NT2/D1 (cell line): ENCODE measurements at regions not wholly inside any gene's neighbourhood (a gene's known extent, or its start where the extent isn't known, plus 50 kb on each side); places are given as distances from the start of the nearest gene placed in this dataset.

Source experiments
- DNase-seq: peaks from one replicate; pipeline ENCODE4 v3.0.0-alpha.2; 2011; ENCODE audit warnings: low read depth, low spot score
- H3K27me3 ChIP-seq: 2 replicates; pipeline ENCODE4 v1.6.0; 2011; ENCODE audit warnings: mild to moderate bottlenecking; ENCODE audit not compliant: insufficient read length, insufficient read depth
- H3K36me3 ChIP-seq: 2 replicates; pipeline ENCODE4 v1.6.1; 2011; ENCODE audit warnings: mild to moderate bottlenecking, low read length, mixed read lengths; ENCODE audit not compliant: insufficient read depth, insufficient read length
- H3K4me1 ChIP-seq: 2 replicates; pipeline ENCODE4 v1.5.1; 2011; ENCODE audit not compliant: insufficient read depth, insufficient read length
- H3K4me3 ChIP-seq: 2 replicates; pipeline ENCODE4 v1.5.1; 2011; ENCODE audit warnings: low read depth; ENCODE audit not compliant: insufficient read length
- H3K9ac ChIP-seq: 2 replicates; pipeline ENCODE4 v1.6.0; 2011; ENCODE audit warnings: low read depth; ENCODE audit not compliant: insufficient read length
- H3K9me3 ChIP-seq: 2 replicates; pipeline ENCODE4 v1.5.1; 2011; ENCODE audit warnings: mild to moderate bottlenecking, low read length; ENCODE audit not compliant: insufficient read depth
- SUZ12 ChIP-seq: IDR thresholded peaks from 2 replicates; pipeline ENCODE4 v1.6.1; 2011; ENCODE audit not compliant: insufficient read length, insufficient read depth; ENCODE audit errors: extremely low read depth
- YY1 ChIP-seq: IDR thresholded peaks from 2 replicates; pipeline ENCODE4 v1.6.1; 2011; ENCODE audit not compliant: insufficient read length, insufficient read depth
- ZNF274 ChIP-seq: IDR thresholded peaks from 2 replicates; pipeline ENCODE4 v1.6.1; 2011; ENCODE audit warnings: mild to moderate bottlenecking, low read depth, low read length

- H3K36me3 ChIP-seq: no peaks in the 10 kb centered on the region
- DNase-seq: no peak
Observed at GRCh38 chr9:21657966-21658667, 144.3 kb upstream of the MTAP start.

GRCh38 chr9:21660976-21661375 lies 141.5 kb upstream of the MTAP start:
- H3K9ac ChIP-seq: no peak overlapping the region
- TF ChIP-seq SUZ12 (no peak), YY1 (no peak), ZNF274 (no peak)
- H3K27me3 ChIP-seq: no peaks in the 10 kb centered on the region
- no peak for DNase-seq
- no peaks in the 10 kb centered on the region for H3K36me3 ChIP-seq
- H3K4me3 ChIP-seq: no peak overlapping the region
- no peaks in the 10 kb centered on the region for H3K4me1 ChIP-seq
- H3K9me3 ChIP-seq: no peaks in the 10 kb centered on the region

More at GRCh38 chr9:21657966-21658667, 144.3 kb upstream of the MTAP start:
- TF ChIP-seq ZNF274: no peak
- TF ChIP-seq SUZ12: no peak
- no peak for TF ChIP-seq YY1
- no peak overlapping the region for H3K9ac ChIP-seq
- no peak overlapping the region for H3K4me3 ChIP-seq
- H3K4me1 ChIP-seq: no peaks in the 10 kb centered on the region
- H3K9me3 ChIP-seq: no peaks in the 10 kb centered on the region
- H3K27me3 ChIP-seq: no peaks in the 10 kb centered on the region

- Histone ChIP-seq H3K4me3 (no peak overlapping the region), H3K36me3 (no peaks in the 10 kb centered on the region), H3K27me3 (no peaks in the 10 kb centered on the region), H3K9me3 (no peaks in the 10 kb centered on the region), H3K4me1 (no peaks in the 10 kb centered on the region), H3K9ac (no peak overlapping the region)
- no peak for TF ChIP-seq SUZ12
- no peak for TF ChIP-seq YY1
- TF ChIP-seq ZNF274: no peak
- no peak for DNase-seq
Observed at GRCh38 chr9:21661626-21662025, 140.8 kb upstream of the MTAP start.

GRCh38 chr9:21668516-21668915 lies 133.9 kb upstream of the MTAP start:
- H3K4me3 ChIP-seq: no peak overlapping the region
- TF ChIP-seq YY1 (no peak), SUZ12 (no peak), ZNF274 (no peak)

GRCh38 chr9:21669701-21670100 lies 132.7 kb upstream of the MTAP start:
- H3K4me1 ChIP-seq: no peaks in the 10 kb centered on the region
- no peaks in the 10 kb centered on the region for H3K36me3 ChIP-seq
- TF ChIP-seq ZNF274: no peak
- no peak for TF ChIP-seq YY1
- TF ChIP-seq SUZ12: no peak
- no peaks in the 10 kb centered on the region for H3K9me3 ChIP-seq
- H3K9ac ChIP-seq: no peak overlapping the region
- no peaks in the 10 kb centered on the region for H3K27me3 ChIP-seq
- H3K4me3 ChIP-seq: no peak overlapping the region
- no peak for DNase-seq

More at GRCh38 chr9:21668516-21668915, 133.9 kb upstream of the MTAP start:
- no peaks in the 10 kb centered on the region for H3K4me1 ChIP-seq
- H3K9ac ChIP-seq: no peak overlapping the region
- DNase-seq: no peak
- H3K27me3 ChIP-seq: no peaks in the 10 kb centered on the region
- H3K9me3 ChIP-seq: no peaks in the 10 kb centered on the region
- no peaks in the 10 kb centered on the region for H3K36me3 ChIP-seq

- Histone ChIP-seq H3K27me3 (no peaks in the 10 kb centered on the region), H3K4me3 (no peak overlapping the region), H3K9ac (no peak overlapping the region), H3K9me3 (no peaks in the 10 kb centered on the region), H3K36me3 (no peaks in the 10 kb centered on the region), H3K4me1 (no peaks in the 10 kb centered on the region)
- DNase-seq: no peak
- no peak for TF ChIP-seq SUZ12
- no peak for TF ChIP-seq ZNF274
- TF ChIP-seq YY1: no peak
Observed at GRCh38 chr9:21670374-21670773, 132.1 kb upstream of the MTAP start.

- no peak overlapping the region for H3K9ac ChIP-seq
- H3K36me3 ChIP-seq: no peaks in the 10 kb centered on the region
- TF ChIP-seq YY1: no peak
- TF ChIP-seq ZNF274: no peak
- TF ChIP-seq SUZ12: no peak
- no peak overlapping the region for H3K4me3 ChIP-seq
- H3K27me3 ChIP-seq: no peaks in the 10 kb centered on the region
- no peak for DNase-seq
- no peaks in the 10 kb centered on the region for H3K9me3 ChIP-seq
- H3K4me1 ChIP-seq: no peaks in the 10 kb centered on the region
Observed at GRCh38 chr9:21672140-21672539, 130.3 kb upstream of the MTAP start.
